Mesenchymal stem cell (in vitro differentiated cells and primary cell): ENCODE measurements at regions not wholly inside any gene's neighbourhood (a gene's known extent, or its start where the extent isn't known, plus 50 kb on each side); places are given as distances from the start of the nearest gene placed in this dataset.

Experiments used
- DNase-seq: peaks from one replicate; pipeline ENCODE4 v3.0.0-alpha.2; 2013
- H2AFZ ChIP-seq: one replicate; pipeline ENCODE4 v1.6.1; 2013; ENCODE audit warnings: low read depth, mild to moderate bottlenecking, control low read depth, inconsistent platforms, low read length, moderate library complexity
- H2AK5ac ChIP-seq: 2 replicates; pipeline ENCODE4 v1.6.1; 2013; ENCODE audit warnings: low read length, moderate library complexity, mild to moderate bottlenecking, inconsistent platforms; ENCODE audit not compliant: severe bottlenecking
- H2BK120ac ChIP-seq: one replicate; pipeline ENCODE4 v1.6.1; 2013; ENCODE audit warnings: low read depth, mild to moderate bottlenecking, inconsistent platforms, low read length, moderate library complexity
- H2BK12ac ChIP-seq, 2 experiments: one replicate each; pipeline ENCODE4 v1.6.1; 2013; ENCODE audit warnings: inconsistent platforms in 2 of 2, low read length in 2 of 2, mild to moderate bottlenecking in 2 of 2, moderate library complexity in 2 of 2, control low read depth in 1 of 2
- H2BK15ac ChIP-seq: one replicate; pipeline ENCODE4 v1.6.1; 2013; ENCODE audit warnings: mild to moderate bottlenecking, low read depth, inconsistent platforms; ENCODE audit not compliant: poor library complexity, severe bottlenecking
- H2BK5ac ChIP-seq: 2 replicates; pipeline ENCODE4 v1.6.1; 2013; ENCODE audit warnings: low read depth, mild to moderate bottlenecking, low read length, control low read depth, inconsistent platforms; ENCODE audit not compliant: poor library complexity, severe bottlenecking
- H3K14ac ChIP-seq, 2 experiments: one replicate each; pipeline ENCODE4 v1.6.1; 2013; ENCODE audit warnings: inconsistent platforms in 2 of 2, low read length in 2 of 2, control low read depth in 1 of 2, mild to moderate bottlenecking in 1 of 2, moderate library complexity in 1 of 2
- H3K18ac ChIP-seq, 2 experiments: one replicate each; pipeline ENCODE4 v1.6.1; 2013; ENCODE audit warnings: inconsistent platforms in 2 of 2, low read length in 2 of 2, control low read depth in 1 of 2, low read depth in 1 of 2, mild to moderate bottlenecking in 1 of 2
- H3K23ac ChIP-seq, 2 experiments: one replicate each; pipeline ENCODE4 v1.6.1; 2013; ENCODE audit warnings: inconsistent platforms in 2 of 2, low read length in 2 of 2, mild to moderate bottlenecking in 2 of 2, moderate library complexity in 2 of 2, control low read depth in 1 of 2
- H3K27ac ChIP-seq: 2 replicates; pipeline ENCODE4 v1.5.1; 2013; ENCODE audit warnings: mild to moderate bottlenecking, moderate library complexity, low read length, control low read depth, inconsistent platforms; ENCODE audit not compliant: poor library complexity, severe bottlenecking
- H3K27me3 ChIP-seq, 2 experiments: 2 replicates each; pipeline versions ENCODE4 v1.6.1 to v1.7.0; 2013; ENCODE audit warnings: low read length in 2 of 2, mild to moderate bottlenecking in 2 of 2, moderate library complexity in 2 of 2, control low read depth in 1 of 2, inconsistent platforms in 1 of 2; ENCODE audit not compliant: control insufficient read depth in 1 of 2, insufficient read depth in 1 of 2
- H3K36me3 ChIP-seq, 2 experiments: 2 replicates each; pipeline versions ENCODE4 v1.6.1 to v1.7.0; 2013; ENCODE audit warnings: low read length in 2 of 2, control low read depth in 1 of 2, inconsistent platforms in 1 of 2, low read depth in 1 of 2, mild to moderate bottlenecking in 1 of 2; ENCODE audit not compliant: insufficient read depth in 2 of 2, control insufficient read depth in 1 of 2
- H3K4ac ChIP-seq, 2 experiments: one replicate each; pipeline ENCODE4 v1.6.1; 2013; ENCODE audit warnings: inconsistent platforms in 2 of 2, low read length in 2 of 2, mild to moderate bottlenecking in 2 of 2, moderate library complexity in 2 of 2, control low read depth in 1 of 2, low read depth in 1 of 2
- H3K4me1 ChIP-seq: 2 replicates; pipeline ENCODE4 v1.6.1; 2013; ENCODE audit warnings: low read depth, low read length, control low read depth; ENCODE audit not compliant: control insufficient read depth, insufficient read depth
- H3K4me2 ChIP-seq: 2 replicates; pipeline ENCODE4 v1.6.1; 2013; ENCODE audit warnings: low read length, mild to moderate bottlenecking, inconsistent platforms; ENCODE audit not compliant: poor library complexity, severe bottlenecking
- H3K4me3 ChIP-seq, 2 experiments: 2 replicates each; pipeline versions ENCODE4 v1.5.1 to v1.7.0; 2013; ENCODE audit warnings: low read length in 2 of 2, mild to moderate bottlenecking in 2 of 2, control low read depth in 1 of 2, low read depth in 1 of 2; ENCODE audit not compliant: insufficient read depth in 1 of 2
- H3K79me1 ChIP-seq: replicated peaks from 2 replicates; pipeline ENCODE4 v1.6.1; 2013; ENCODE audit warnings: mild to moderate bottlenecking, control low read depth, low read length, inconsistent platforms; ENCODE audit not compliant: poor library complexity, severe bottlenecking
- H3K9ac ChIP-seq: 2 replicates; pipeline ENCODE4 v1.7.0; 2013; ENCODE audit warnings: mild to moderate bottlenecking, low read length, moderate library complexity
- H3K9me3 ChIP-seq: 2 replicates; pipeline ENCODE4 v1.7.0; 2013; ENCODE audit warnings: mild to moderate bottlenecking, low read length; ENCODE audit not compliant: control insufficient read depth
- H4K8ac ChIP-seq: one replicate; pipeline ENCODE4 v1.6.1; 2013; ENCODE audit warnings: inconsistent platforms, mild to moderate bottlenecking, low read length, moderate library complexity
- H4K91ac ChIP-seq: one replicate; pipeline ENCODE4 v1.6.1; 2013; ENCODE audit warnings: mild to moderate bottlenecking, low read length, inconsistent platforms
- WGBS: methylation state at CpG from one replicate; pipeline ENCODE4 v1.1.7; 2013; ENCODE audit warnings: mixed read lengths; 5-methylcytosine and 5-hydroxymethylcytosine counted together

- no peak overlapping the region for H3K18ac ChIP-seq
- no peak overlapping the region for H2BK15ac ChIP-seq
- no peak overlapping the region for H2BK5ac ChIP-seq
- WGBS: 95% methylated on average over 2 of the region's 3 CpGs
- H3K23ac ChIP-seq: peak overlapping the region in 1 of 2 experiments; percentile 59
- no peak overlapping the region for H3K4ac ChIP-seq
- H4K8ac ChIP-seq: no peak overlapping the region
- no peak overlapping the region for H2AFZ ChIP-seq
- H3K36me3 ChIP-seq: no peaks in the 10 kb centered on the region
- no peaks in the 10 kb centered on the region for H3K79me1 ChIP-seq
- H2AK5ac ChIP-seq: no peak overlapping the region
- H3K27ac ChIP-seq: no peak overlapping the region
- peak overlapping the region in 1 of 2 experiments; percentile 38 for H3K4me3 ChIP-seq
- no peaks in the 10 kb centered on the region for H3K9me3 ChIP-seq
- H3K27me3 ChIP-seq: no peaks in the 10 kb centered on the region
- H3K14ac ChIP-seq: no peak overlapping the region
- H3K9ac ChIP-seq: no peak overlapping the region
- no peak overlapping the region for H4K91ac ChIP-seq
- H2BK120ac ChIP-seq: no peak overlapping the region
- no peak overlapping the region for H2BK12ac ChIP-seq
- no peak overlapping the region for H3K4me2 ChIP-seq
- no peaks in the 10 kb centered on the region for H3K4me1 ChIP-seq
- no peak for DNase-seq
These were observed 926.5 kb upstream of the GHITM start for GRCh38 chr10:83212632-83213334.

GRCh38 chr10:83214136-83214535 lies 925.2 kb upstream of the GHITM start:
- H3K18ac ChIP-seq: no peak overlapping the region
- no peak overlapping the region for H3K23ac ChIP-seq
- no peaks in the 10 kb centered on the region for H3K36me3 ChIP-seq
- H2AFZ ChIP-seq: no peak overlapping the region
- no peak overlapping the region for H2BK15ac ChIP-seq
- H2BK120ac ChIP-seq: no peak overlapping the region
- H3K9ac ChIP-seq: no peak overlapping the region
- 87% methylated on average over 4 of the region's 5 CpGs for WGBS
- no peak overlapping the region for H3K14ac ChIP-seq
- no peak overlapping the region for H4K8ac ChIP-seq
- no peaks in the 10 kb centered on the region for H3K9me3 ChIP-seq
- H3K4me2 ChIP-seq: no peak overlapping the region
- no peak overlapping the region for H2BK5ac ChIP-seq
- no peak overlapping the region for H2BK12ac ChIP-seq
- no peak overlapping the region for H4K91ac ChIP-seq
- no peak overlapping the region for H2AK5ac ChIP-seq
- H3K4me1 ChIP-seq: no peaks in the 10 kb centered on the region
- H3K4ac ChIP-seq: no peak overlapping the region
- H3K27me3 ChIP-seq: no peaks in the 10 kb centered on the region
- no peaks in the 10 kb centered on the region for H3K79me1 ChIP-seq
- no peak overlapping the region for H3K27ac ChIP-seq
- DNase-seq: no peak
- H3K4me3 ChIP-seq: peak overlapping the region in 1 of 2 experiments; percentile 38

GRCh38 chr10:83218205-83218604 lies 921.1 kb upstream of the GHITM start:
- H3K23ac ChIP-seq: no peak overlapping the region
- H3K9me3 ChIP-seq: no peaks in the 10 kb centered on the region
- 81% methylated on average over 5 of the region's 5 CpGs for WGBS
- H3K36me3 ChIP-seq: no peaks in the 10 kb centered on the region
- no peak overlapping the region for H3K9ac ChIP-seq
- H3K14ac ChIP-seq: no peak overlapping the region
- H3K4me2 ChIP-seq: no peak overlapping the region
- H3K4me3 ChIP-seq: no peak overlapping the region
- H3K4ac ChIP-seq: no peak overlapping the region
- H4K91ac ChIP-seq: no peak overlapping the region
- DNase-seq: no peak
- H4K8ac ChIP-seq: no peak overlapping the region
- no peak overlapping the region for H2BK5ac ChIP-seq
- no peaks in the 10 kb centered on the region for H3K4me1 ChIP-seq
- H2BK12ac ChIP-seq: no peak overlapping the region
- no peaks in the 10 kb centered on the region for H3K79me1 ChIP-seq
- H2AK5ac ChIP-seq: no peak overlapping the region
- H3K18ac ChIP-seq: no peak overlapping the region
- H2BK120ac ChIP-seq: no peak overlapping the region
- no peak overlapping the region for H3K27ac ChIP-seq
- no peak overlapping the region for H2BK15ac ChIP-seq
- H2AFZ ChIP-seq: no peak overlapping the region
- no peaks in the 10 kb centered on the region for H3K27me3 ChIP-seq

- H3K18ac ChIP-seq: no peak overlapping the region
- no peaks in the 10 kb centered on the region for H3K4me1 ChIP-seq
- no peak overlapping the region for H3K4me2 ChIP-seq
These were observed 917.0 kb upstream of the GHITM start for GRCh38 chr10:83222300-83222699.

More at GRCh38 chr10:83222300-83222699, 917.0 kb upstream of the GHITM start:
- Histone ChIP-seq H2BK12ac (no peak overlapping the region), H2BK120ac (no peak overlapping the region), H4K91ac (no peak overlapping the region), H2BK5ac (no peak overlapping the region), H3K9me3 (no peaks in the 10 kb centered on the region), H3K9ac (no peak overlapping the region), H3K23ac (no peak overlapping the region), H3K36me3 (no peaks in the 10 kb centered on the region), H2AK5ac (no peak overlapping the region), H3K79me1 (no peaks in the 10 kb centered on the region), H3K4me3 (no peak overlapping the region), H3K27ac (no peak overlapping the region), H3K14ac (no peak overlapping the region), H4K8ac (no peak overlapping the region), H2BK15ac (no peak overlapping the region), H2AFZ (no peak overlapping the region), H3K27me3 (no peaks in the 10 kb centered on the region), H3K4ac (no peak overlapping the region)
- WGBS: 90% methylated on average over 6 of the region's 6 CpGs
- no peak for DNase-seq
